ENCODE measurements at regions not wholly inside any gene's neighbourhood (a gene's known extent, or its start where the extent isn't known, plus 50 kb on each side); places are given as distances from the start of the nearest gene placed in this dataset.

DNA sequence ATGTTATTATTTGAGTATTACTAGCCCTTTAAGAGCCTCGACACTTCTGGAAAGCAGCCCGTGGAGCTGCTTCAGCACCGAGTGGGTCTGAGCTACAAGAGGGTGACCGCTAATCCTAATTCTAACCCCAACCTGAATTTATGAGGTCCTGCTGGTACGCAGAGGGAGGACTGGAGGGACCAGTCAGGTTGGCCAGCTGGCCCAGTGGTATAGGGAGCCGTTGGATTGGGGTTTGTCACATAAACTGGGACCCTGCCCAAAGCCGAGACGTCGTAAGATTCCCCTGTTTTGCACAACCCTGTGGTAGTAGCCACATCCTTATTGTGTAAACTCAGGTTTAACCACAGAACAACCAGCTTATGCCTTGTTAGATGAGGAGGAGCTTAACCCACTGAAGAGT, 60.8 kb upstream of the F3 start:
- TF ChIP-seq, protein P1, sequence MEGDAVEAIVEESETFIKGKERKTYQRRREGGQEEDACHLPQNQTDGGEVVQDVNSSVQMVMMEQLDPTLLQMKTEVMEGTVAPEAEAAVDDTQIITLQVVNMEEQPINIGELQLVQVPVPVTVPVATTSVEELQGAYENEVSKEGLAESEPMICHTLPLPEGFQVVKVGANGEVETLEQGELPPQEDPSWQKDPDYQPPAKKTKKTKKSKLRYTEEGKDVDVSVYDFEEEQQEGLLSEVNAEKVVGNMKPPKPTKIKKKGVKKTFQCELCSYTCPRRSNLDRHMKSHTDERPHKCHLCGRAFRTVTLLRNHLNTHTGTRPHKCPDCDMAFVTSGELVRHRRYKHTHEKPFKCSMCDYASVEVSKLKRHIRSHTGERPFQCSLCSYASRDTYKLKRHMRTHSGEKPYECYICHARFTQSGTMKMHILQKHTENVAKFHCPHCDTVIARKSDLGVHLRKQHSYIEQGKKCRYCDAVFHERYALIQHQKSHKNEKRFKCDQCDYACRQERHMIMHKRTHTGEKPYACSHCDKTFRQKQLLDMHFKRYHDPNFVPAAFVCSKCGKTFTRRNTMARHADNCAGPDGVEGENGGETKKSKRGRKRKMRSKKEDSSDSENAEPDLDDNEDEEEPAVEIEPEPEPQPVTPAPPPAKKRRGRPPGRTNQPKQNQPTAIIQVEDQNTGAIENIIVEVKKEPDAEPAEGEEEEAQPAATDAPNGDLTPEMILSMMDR (IDR thresholded peaks at IDR 0.05): no peak
- TF ChIP-seq POLR2A (IDR thresholded peaks at IDR 0.05): no peak
